Right hindlimb (tissue), 1 donor: ENCODE measurements at regions not wholly inside any gene's neighbourhood (a gene's known extent, or its start where the extent isn't known, plus 50 kb on each side); places are given as distances from the start of the nearest gene placed in this dataset.

Experiments used
- DNase-seq: peaks from one replicate; pipeline ENCODE4 v3.0.0-alpha.2; 2018

GRCh38 chr5:4420681-4421080 is 719.4 kb upstream of the ADAMTS16 start:
- DNase-seq: no peak

- no peak for DNase-seq
Measured at GRCh38 chr5:4422247-4422646, 717.9 kb upstream of the ADAMTS16 start.

GRCh38 chr5:4424895-4425294 is 715.2 kb upstream of the ADAMTS16 start:
- DNase-seq: no peak

- DNase-seq: no peak
Measured at GRCh38 chr5:4440536-4440935, 699.6 kb upstream of the ADAMTS16 start.

GRCh38 chr5:4442221-4442620 is 697.9 kb upstream of the ADAMTS16 start:
- no peak for DNase-seq

DNA sequence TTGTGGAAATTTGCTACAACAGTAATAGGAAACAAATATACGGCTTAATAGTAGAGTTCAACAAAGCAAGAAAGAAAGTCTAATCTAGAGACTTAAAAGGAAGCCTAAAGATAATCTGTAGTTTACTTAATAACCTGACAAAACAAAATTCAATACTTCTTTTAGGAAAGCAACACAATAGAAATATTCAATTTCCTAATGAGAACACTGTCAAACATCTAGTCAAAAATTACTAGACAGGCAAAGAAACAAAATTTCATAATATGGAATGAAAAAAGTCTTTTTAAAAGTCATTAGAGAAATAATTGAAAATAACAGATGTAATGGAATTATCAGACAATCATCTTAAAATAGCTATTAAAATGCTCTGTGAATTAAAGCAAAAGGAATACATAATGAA is 692.5 kb upstream of the ADAMTS16 start:
- no peak for DNase-seq

GRCh38 chr5:4453655-4454054 is 686.5 kb upstream of the ADAMTS16 start:
- no peak for DNase-seq

DNA sequence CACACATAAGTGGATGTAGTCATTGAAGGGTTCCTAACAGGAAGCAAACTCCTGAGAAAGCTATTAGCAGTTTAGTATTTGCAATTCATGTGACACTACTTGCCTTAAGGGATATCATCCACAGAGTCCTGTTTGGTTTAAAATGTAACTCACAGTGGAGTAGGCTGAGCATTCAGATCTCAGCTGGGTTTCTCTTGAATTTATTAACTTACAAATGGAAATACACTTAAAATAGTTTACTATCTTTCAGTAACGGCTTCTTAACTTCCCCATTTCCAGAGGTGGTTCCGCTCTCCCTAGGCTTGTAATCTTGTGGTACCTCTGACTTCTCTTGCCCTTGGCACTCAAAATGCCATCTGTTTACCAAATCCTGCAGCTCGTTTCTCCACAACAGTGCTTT is 660.7 kb upstream of the ADAMTS16 start:
- no peak for DNase-seq

DNA sequence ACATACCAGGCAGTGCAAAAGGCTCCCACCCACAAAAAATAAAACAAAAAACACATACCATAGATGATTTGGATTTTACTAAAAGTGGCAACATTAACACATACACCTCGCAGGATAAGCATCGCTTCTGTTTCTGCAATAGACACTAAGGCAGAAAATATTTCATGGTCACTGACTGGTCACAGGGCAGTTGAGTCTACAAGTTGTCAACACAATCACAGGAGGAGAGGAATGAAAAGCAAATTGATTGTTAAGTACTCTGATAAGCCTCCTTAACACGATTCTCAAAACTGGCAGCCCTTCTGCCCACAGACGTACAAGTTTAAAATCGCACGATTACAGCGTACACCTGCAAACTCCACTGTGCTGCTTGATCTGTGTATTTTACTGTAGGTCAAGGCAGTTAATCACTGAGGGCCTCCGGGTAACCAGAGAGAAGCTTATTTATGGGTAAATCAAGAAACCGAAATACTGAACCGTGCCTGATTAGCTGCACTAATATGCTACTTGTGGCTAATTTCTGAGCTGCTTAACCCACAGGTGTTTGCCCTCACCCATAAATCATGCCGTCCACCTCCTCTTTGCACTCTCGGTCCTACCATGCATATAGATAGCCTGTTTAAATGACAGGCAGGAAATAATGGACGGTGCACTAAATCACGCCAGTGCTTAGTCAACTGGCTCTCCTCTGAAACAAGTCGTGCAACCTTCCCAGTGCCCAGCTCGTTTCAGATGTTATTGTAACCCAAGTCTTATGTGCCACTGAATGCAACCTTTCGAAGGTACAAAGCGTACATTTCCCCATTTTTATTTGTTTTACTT is 659.4 kb upstream of the ADAMTS16 start:
- no peak for DNase-seq

GRCh38 chr5:4487581-4487980 is 652.5 kb upstream of the ADAMTS16 start:
- no peak for DNase-seq

GRCh38 chr5:4511996-4512656 is 628.0 kb upstream of the ADAMTS16 start:
- peak; percentile 53 for DNase-seq

DNA sequence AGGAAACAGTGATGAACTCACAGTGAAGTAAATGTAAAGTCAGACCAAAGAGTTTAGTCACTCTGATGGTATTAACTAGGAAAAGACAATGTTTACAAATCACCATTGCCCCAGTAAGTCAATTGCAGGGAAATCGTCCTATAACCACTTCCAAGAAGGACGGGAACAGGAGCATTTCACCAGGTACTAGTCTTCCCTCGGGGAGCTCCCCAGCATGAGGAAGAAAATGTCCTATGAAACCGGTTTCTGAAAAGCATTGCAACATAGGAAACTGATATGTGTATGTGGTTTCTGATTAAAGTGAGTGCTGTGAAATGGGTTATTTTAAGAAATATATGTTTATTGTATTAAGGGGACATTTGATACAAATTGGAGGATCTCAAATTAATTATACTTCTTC is 626.7 kb upstream of the ADAMTS16 start:
- DNase-seq: no peak

GRCh38 chr5:4514067-4514648 is 626.0 kb upstream of the ADAMTS16 start:
- no peak for DNase-seq

- DNase-seq: no peak
Measured at GRCh38 chr5:4518903-4519672, 621.0 kb upstream of the ADAMTS16 start.

DNA sequence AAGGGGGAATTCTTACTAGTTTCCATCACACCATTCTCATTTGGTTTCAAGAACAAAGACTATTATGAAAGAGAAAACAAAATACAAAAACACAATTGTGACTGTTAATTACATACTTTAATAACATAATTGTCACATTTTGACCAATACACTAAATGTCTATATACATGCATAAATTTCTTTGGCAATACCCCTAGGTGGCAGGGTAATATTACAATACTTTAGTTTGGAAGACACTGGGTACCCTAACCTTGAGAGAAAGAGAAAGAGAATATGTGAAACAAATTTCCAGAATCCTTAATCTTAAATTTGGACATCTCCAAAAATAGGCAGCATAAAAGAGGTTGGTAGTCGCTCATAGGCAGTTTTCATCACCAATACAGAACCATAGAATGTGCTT is 619.6 kb upstream of the ADAMTS16 start:
- no peak for DNase-seq

GRCh38 chr5:4523038-4523437 is 617.1 kb upstream of the ADAMTS16 start:
- no peak for DNase-seq

- no peak for DNase-seq
Measured at GRCh38 chr5:4531756-4532704, 608.1 kb upstream of the ADAMTS16 start.

GRCh38 chr5:4532705-4533080 is 607.4 kb upstream of the ADAMTS16 start:
- DNase-seq: no peak

DNA sequence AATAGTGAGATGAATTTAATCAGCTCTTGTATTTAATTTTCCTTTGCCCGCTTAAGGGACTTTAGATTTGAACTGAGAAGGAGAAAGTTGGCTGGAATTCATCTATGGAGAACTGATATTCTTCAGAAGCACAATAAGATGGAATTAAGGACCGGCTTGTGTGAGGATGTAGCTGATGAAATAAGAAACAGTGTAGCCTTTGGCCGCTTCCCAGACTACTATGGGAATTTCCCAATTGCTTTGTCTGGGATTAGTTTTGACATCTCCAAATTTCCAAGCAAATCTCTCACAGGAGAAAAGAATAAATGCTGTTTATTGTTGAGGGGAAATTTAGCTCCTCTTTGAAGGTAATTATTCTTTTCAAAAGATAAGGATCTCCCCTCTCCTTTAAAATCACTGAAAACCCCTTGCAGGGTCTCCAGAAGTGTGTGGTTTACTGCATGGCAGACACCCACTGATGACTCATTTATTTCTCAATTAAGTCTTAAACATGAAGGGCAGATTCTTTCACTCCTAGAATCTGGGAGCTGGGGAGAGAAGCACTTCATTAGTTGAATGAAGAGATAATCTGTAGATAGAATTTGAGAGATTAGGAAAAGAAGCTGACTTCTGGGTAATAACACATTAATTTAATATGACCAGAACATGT is 606.5 kb upstream of the ADAMTS16 start:
- DNase-seq: no peak

DNA sequence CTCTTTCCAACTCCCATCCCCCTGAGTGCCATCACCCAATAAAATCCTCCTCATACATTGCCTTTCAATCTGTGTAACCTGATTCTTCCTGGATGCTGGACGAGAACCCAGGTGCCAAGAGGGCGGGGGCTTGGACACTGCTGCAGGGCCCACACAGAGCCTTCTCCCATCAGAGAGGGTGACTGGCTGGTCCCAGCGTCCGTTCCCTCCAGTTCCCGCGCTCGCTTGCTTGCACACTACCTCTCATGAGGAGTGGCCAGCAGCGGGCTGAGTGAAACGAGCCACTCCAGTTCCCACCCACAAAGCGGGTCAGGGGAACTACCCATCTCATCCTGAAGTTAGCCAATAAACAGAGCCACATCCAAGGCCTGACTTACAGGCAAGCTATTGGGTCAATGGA is 602.6 kb upstream of the ADAMTS16 start:
- DNase-seq: no peak

DNA sequence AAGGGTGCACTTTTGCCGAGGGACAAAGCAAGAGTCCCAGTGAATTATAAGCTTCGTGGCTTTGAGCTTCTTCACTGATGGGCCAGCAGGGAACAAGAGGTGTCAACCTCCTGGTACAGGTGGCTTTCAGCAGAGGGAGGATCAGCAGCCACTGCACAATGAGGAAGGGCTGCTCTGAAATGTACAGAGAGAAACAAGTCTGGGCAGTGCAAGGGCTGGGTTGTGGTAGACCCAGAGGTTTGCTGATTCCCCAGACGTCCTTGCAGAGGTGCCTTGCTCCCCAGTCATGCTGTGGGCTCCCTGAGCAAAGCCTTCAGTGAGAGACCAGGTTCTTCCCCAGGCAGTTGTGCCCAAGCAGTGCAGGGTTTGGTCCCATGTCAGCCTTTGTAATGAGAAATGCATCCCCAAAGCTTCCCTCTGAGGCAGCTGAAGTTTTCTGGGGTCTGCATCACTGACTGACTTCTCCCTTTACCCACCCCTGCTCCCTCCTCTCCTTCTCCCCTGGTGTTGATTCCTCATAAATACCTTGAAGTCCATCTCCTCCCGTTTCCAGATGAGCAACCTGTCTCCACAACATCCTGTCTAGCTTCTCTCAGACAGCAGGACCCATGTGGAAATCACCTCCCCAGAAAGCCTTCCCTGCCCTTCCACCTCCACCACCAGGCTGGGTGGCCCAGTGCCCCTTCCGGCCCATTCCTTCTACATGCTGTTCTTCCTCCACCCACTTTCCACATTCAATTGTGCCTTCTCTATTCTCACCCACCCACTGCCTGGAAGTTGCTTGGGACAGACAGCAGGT is 599.6 kb upstream of the ADAMTS16 start:
- no peak for DNase-seq
